Bronchial epithelial cell (primary cell): ENCODE measurements at regions not wholly inside any gene's neighbourhood (a gene's known extent, or its start where the extent isn't known, plus 50 kb on each side); places are given as distances from the start of the nearest gene placed in this dataset.
"Not testable (repeated sequence)": the region's sequence is repeated elsewhere in the genome, so short reads cannot be mapped to it uniquely, and the experiment has no call there.

ENCODE experiments used
- DNase-seq: peaks from one replicate; pipeline ENCODE4 v3.0.0-alpha.2; 2010; ENCODE audit warnings: low read depth
- FAIRE-seq: peaks from 2 replicates; lab custom pipeline; 2011; peaks lifted over from hg19 to GRCh38; lab: Jason Lieb, UNC
- H3K27me3 ChIP-seq: 2 replicates; pipeline ENCODE4 v1.5.1; 2011; ENCODE audit warnings: low read length; ENCODE audit not compliant: control insufficient read depth, insufficient read depth
- H3K36me3 ChIP-seq: 2 replicates; pipeline ENCODE4 v1.5.1; 2011; ENCODE audit warnings: low read length; ENCODE audit not compliant: control insufficient read depth, insufficient read depth
- H3K4me3 ChIP-seq: 2 replicates; pipeline ENCODE4 v1.5.1; 2011; ENCODE audit warnings: mild to moderate bottlenecking, low read depth, low read length, control low read depth
- CTCF ChIP-seq: IDR thresholded peaks from 2 replicates; pipeline ENCODE4 v1.5.1; 2011; ENCODE audit warnings: mild to moderate bottlenecking, moderate library complexity, low read length, control low read depth, inconsistent platforms; ENCODE audit not compliant: insufficient read depth, severe bottlenecking

- H3K4me3 ChIP-seq = no peak overlapping the region
- no peaks in the 10 kb centered on the region for H3K36me3 ChIP-seq
- FAIRE-seq (no peak), DNase-seq (no peak)
- no peak for TF ChIP-seq CTCF
- no peaks in the 10 kb centered on the region for H3K27me3 ChIP-seq
Measured at GRCh38 chr9:115689331-115689730, 464.3 kb upstream of the PAPPA start.

- Histone ChIP-seq H3K36me3 (no peaks in the 10 kb centered on the region), H3K4me3 (no peak overlapping the region), H3K27me3 (no peaks in the 10 kb centered on the region)
- DNase-seq (peak; percentile 100), FAIRE-seq (peak; percentile 87)
- no peak for TF ChIP-seq CTCF
Measured at GRCh38 chr9:115690786-115691496, 462.6 kb upstream of the PAPPA start.

- no peak for TF ChIP-seq CTCF
- Histone ChIP-seq H3K4me3 (no peak overlapping the region), H3K27me3 (no peaks in the 10 kb centered on the region), H3K36me3 (no peaks in the 10 kb centered on the region)
- no peak for FAIRE-seq
- DNase-seq = peak; percentile 91
Measured at GRCh38 chr9:115691693-115692092, 461.9 kb upstream of the PAPPA start.

- not testable (repeated sequence) for FAIRE-seq, H3K27me3 ChIP-seq, DNase-seq, H3K4me3 ChIP-seq, H3K36me3 ChIP-seq
Measured at GRCh38 chr9:115692868-115693267, 460.7 kb upstream of the PAPPA start.

GRCh38 chr9:115694014-115694413 is 459.6 kb upstream of the PAPPA start:
- no peaks in the 10 kb centered on the region for H3K36me3 ChIP-seq
- peak; percentile 33 for TF ChIP-seq CTCF
- FAIRE-seq = no peak

GRCh38 chr9:115694991-115695390 is 458.6 kb upstream of the PAPPA start:
- FAIRE-seq = no peak

More at GRCh38 chr9:115694014-115694413, 459.6 kb upstream of the PAPPA start:
- peak; percentile 67 for DNase-seq
- Histone ChIP-seq H3K27me3 (no peaks in the 10 kb centered on the region), H3K4me3 (no peak overlapping the region)

More at GRCh38 chr9:115694991-115695390, 458.6 kb upstream of the PAPPA start:
- H3K36me3 ChIP-seq = no peaks in the 10 kb centered on the region
- no peak for TF ChIP-seq CTCF
- no peak for DNase-seq
- H3K4me3 ChIP-seq = no peak overlapping the region
- no peaks in the 10 kb centered on the region for H3K27me3 ChIP-seq
